ENCODE measurements at regions not wholly inside any gene's neighbourhood (a gene's known extent, or its start where the extent isn't known, plus 50 kb on each side); places are given as distances from the start of the nearest gene placed in this dataset.
"Not testable (repeated sequence)": the region's sequence is repeated elsewhere in the genome, so short reads cannot be mapped to it uniquely, and the experiment has no call there.

DNA sequence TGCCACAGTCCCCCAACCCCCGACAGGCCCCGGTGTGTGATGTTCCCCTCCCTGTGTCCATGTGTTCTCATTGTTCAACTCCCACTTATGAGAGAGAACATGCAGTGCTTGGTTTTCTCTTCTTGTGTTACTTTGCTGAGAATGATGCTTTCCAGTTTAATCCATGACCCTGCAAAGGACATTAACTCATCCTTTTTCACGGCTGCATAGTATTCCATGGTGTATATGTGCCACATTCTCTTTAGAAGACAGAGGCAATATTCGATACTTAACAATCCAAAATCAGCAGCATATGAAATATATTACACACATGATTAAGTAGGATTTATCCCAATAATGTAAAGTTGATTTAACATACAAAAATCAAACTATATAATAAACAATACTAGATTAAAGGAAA is 451.6 kb upstream of the PCDH10 start:
- TF ChIP-seq, protein P1, sequence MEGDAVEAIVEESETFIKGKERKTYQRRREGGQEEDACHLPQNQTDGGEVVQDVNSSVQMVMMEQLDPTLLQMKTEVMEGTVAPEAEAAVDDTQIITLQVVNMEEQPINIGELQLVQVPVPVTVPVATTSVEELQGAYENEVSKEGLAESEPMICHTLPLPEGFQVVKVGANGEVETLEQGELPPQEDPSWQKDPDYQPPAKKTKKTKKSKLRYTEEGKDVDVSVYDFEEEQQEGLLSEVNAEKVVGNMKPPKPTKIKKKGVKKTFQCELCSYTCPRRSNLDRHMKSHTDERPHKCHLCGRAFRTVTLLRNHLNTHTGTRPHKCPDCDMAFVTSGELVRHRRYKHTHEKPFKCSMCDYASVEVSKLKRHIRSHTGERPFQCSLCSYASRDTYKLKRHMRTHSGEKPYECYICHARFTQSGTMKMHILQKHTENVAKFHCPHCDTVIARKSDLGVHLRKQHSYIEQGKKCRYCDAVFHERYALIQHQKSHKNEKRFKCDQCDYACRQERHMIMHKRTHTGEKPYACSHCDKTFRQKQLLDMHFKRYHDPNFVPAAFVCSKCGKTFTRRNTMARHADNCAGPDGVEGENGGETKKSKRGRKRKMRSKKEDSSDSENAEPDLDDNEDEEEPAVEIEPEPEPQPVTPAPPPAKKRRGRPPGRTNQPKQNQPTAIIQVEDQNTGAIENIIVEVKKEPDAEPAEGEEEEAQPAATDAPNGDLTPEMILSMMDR (IDR thresholded peaks at IDR 0.05; ENCODE audit: poor library complexity, severe bottlenecking): not testable (repeated sequence)
- not testable (repeated sequence) for TF ChIP-seq REST (IDR thresholded peaks at IDR 0.05; ENCODE audit: borderline replicate concordance); EZH2 (IDR thresholded peaks at IDR 0.05; ENCODE audit: borderline replicate concordance, insufficient read depth, low read length, poor library complexity, severe bottlenecking); EP300 (conservative IDR thresholded peaks at IDR 0.05; ENCODE audit: poor library complexity, severe bottlenecking); MXI1 (conservative IDR thresholded peaks at IDR 0.05; ENCODE audit: poor library complexity, severe bottlenecking); SMC3 (conservative IDR thresholded peaks at IDR 0.05; ENCODE audit: poor library complexity)
